A673 (cell line): ENCODE measurements at regions not wholly inside any gene's neighbourhood (a gene's known extent, or its start where the extent isn't known, plus 50 kb on each side); places are given as distances from the start of the nearest gene placed in this dataset.

Experiments
- EZH2 ChIP-seq: fragments of 200-600 bp; sonication (generic); IDR thresholded peaks from 2 replicates; pipeline ENCODE4 v1.6.1; 2017; ENCODE audit warnings: borderline replicate concordance, low read depth, mild to moderate bottlenecking, mixed read lengths, antibody characterized with exemption, low read length; ENCODE audit not compliant: poor library complexity, severe bottlenecking
- TF ChIP-seq, protein P1 (sequence below): fragments of 300-800, 200-600 bp; sonication (generic); conservative IDR thresholded peaks from 2 replicates; pipeline ENCODE4 v1.5.1; 2017; ENCODE audit warnings: low read depth, mild to moderate bottlenecking, antibody characterized with exemption, low read length, moderate library complexity, mixed read lengths

DNA sequence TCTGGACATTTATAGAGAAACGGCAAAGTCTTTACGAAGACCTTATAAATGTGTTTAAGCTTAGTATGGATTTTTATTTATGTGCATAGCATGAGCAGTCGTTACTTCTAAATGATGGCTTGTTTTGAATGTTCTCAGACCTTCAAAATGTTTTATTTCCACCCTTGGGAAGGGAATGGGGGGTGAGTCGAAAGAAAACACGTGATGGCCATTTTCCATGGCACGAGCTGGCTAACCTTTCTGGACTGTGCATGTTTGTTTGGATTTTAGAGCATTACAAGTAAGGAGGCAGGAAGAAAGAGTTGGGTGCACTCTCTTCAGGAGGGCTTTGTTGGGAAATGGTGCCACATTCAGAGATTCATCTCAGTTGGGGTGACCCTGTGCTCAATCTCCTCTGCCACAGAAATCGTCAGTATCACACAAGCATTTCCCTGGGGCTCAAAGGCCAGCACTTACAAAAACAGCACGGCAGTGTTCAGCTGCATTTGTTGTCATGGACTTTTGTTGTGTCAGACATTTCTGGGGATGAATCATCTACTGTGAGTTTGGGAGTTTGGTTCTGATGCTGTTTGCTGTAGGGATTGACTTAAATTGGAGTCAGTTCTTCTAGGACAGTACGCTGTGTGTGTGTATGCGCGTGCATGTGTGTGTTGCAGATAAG lies 52.3 kb upstream of the ADAMTS9 start:
- TF ChIP-seq, protein P1, sequence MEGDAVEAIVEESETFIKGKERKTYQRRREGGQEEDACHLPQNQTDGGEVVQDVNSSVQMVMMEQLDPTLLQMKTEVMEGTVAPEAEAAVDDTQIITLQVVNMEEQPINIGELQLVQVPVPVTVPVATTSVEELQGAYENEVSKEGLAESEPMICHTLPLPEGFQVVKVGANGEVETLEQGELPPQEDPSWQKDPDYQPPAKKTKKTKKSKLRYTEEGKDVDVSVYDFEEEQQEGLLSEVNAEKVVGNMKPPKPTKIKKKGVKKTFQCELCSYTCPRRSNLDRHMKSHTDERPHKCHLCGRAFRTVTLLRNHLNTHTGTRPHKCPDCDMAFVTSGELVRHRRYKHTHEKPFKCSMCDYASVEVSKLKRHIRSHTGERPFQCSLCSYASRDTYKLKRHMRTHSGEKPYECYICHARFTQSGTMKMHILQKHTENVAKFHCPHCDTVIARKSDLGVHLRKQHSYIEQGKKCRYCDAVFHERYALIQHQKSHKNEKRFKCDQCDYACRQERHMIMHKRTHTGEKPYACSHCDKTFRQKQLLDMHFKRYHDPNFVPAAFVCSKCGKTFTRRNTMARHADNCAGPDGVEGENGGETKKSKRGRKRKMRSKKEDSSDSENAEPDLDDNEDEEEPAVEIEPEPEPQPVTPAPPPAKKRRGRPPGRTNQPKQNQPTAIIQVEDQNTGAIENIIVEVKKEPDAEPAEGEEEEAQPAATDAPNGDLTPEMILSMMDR = no peak
- TF ChIP-seq EZH2 = no peak
